GM19239 (cell line): ENCODE measurements at regions not wholly inside any gene's neighbourhood (a gene's known extent, or its start where the extent isn't known, plus 50 kb on each side); places are given as distances from the start of the nearest gene placed in this dataset.

Experiments used
- DNase-seq: peaks from one replicate; pipeline ENCODE4 v3.0.0; 2011; ENCODE audit warnings: low spot score; ENCODE audit not compliant: insufficient read length
- FAIRE-seq: peaks from 2 replicates; lab custom pipeline; 2011; peaks lifted over from hg19 to GRCh38; lab: Jason Lieb, UNC

GRCh38 chr12:94057262-94058151 lies 90.9 kb upstream of the PLXNC1 start:
- DNase-seq: no peak
- no peak for FAIRE-seq

GRCh38 chr12:94059394-94060368 lies 88.7 kb upstream of the PLXNC1 start:
- no peak for DNase-seq
- no peak for FAIRE-seq

GRCh38 chr12:94062194-94062593 lies 86.2 kb upstream of the PLXNC1 start:
- FAIRE-seq (no peak), DNase-seq (no peak)

- FAIRE-seq: no peak
- no peak for DNase-seq
Observed at GRCh38 chr12:94062796-94063635, 85.4 kb upstream of the PLXNC1 start.

GRCh38 chr12:94070520-94070919 lies 77.9 kb upstream of the PLXNC1 start:
- DNase-seq: no peak
- FAIRE-seq: no peak

- DNase-seq: no peak
Observed at GRCh38 chr12:94071258-94071657, 77.1 kb upstream of the PLXNC1 start.

GRCh38 chr12:94073441-94074051 lies 74.8 kb upstream of the PLXNC1 start:
- FAIRE-seq: no peak

More at GRCh38 chr12:94071258-94071657, 77.1 kb upstream of the PLXNC1 start:
- FAIRE-seq: no peak

GRCh38 chr12:94074216-94074979 lies 74.0 kb upstream of the PLXNC1 start:
- FAIRE-seq (no peak), DNase-seq (no peak)

More at GRCh38 chr12:94073441-94074051, 74.8 kb upstream of the PLXNC1 start:
- DNase-seq: no peak

- DNase-seq: no peak
- no peak for FAIRE-seq
Observed at GRCh38 chr12:94074980-94075629, 73.3 kb upstream of the PLXNC1 start.

GRCh38 chr12:94077209-94077608 lies 71.2 kb upstream of the PLXNC1 start:
- FAIRE-seq (no peak), DNase-seq (no peak)

- no peak for DNase-seq
- FAIRE-seq: no peak
Observed at GRCh38 chr12:94078138-94078723, 70.1 kb upstream of the PLXNC1 start.

- FAIRE-seq (no peak), DNase-seq (no peak)
Observed at GRCh38 chr12:94078736-94079509, 69.5 kb upstream of the PLXNC1 start.

GRCh38 chr12:94079566-94080340 lies 68.6 kb upstream of the PLXNC1 start:
- DNase-seq (no peak), FAIRE-seq (no peak)

GRCh38 chr12:94080341-94081009 lies 67.9 kb upstream of the PLXNC1 start:
- FAIRE-seq (no peak), DNase-seq (no peak)

- FAIRE-seq (no peak), DNase-seq (no peak)
Observed at GRCh38 chr12:94082690-94083089, 65.7 kb upstream of the PLXNC1 start.

GRCh38 chr12:94089891-94090290 lies 58.5 kb upstream of the PLXNC1 start:
- no peak for DNase-seq

More at GRCh38 chr12:94089891-94090290, 58.5 kb upstream of the PLXNC1 start:
- no peak for FAIRE-seq
